ENCODE measurements at regions not wholly inside any gene's neighbourhood (a gene's known extent, or its start where the extent isn't known, plus 50 kb on each side); places are given as distances from the start of the nearest gene placed in this dataset.

- TF ChIP-seq, protein P1, sequence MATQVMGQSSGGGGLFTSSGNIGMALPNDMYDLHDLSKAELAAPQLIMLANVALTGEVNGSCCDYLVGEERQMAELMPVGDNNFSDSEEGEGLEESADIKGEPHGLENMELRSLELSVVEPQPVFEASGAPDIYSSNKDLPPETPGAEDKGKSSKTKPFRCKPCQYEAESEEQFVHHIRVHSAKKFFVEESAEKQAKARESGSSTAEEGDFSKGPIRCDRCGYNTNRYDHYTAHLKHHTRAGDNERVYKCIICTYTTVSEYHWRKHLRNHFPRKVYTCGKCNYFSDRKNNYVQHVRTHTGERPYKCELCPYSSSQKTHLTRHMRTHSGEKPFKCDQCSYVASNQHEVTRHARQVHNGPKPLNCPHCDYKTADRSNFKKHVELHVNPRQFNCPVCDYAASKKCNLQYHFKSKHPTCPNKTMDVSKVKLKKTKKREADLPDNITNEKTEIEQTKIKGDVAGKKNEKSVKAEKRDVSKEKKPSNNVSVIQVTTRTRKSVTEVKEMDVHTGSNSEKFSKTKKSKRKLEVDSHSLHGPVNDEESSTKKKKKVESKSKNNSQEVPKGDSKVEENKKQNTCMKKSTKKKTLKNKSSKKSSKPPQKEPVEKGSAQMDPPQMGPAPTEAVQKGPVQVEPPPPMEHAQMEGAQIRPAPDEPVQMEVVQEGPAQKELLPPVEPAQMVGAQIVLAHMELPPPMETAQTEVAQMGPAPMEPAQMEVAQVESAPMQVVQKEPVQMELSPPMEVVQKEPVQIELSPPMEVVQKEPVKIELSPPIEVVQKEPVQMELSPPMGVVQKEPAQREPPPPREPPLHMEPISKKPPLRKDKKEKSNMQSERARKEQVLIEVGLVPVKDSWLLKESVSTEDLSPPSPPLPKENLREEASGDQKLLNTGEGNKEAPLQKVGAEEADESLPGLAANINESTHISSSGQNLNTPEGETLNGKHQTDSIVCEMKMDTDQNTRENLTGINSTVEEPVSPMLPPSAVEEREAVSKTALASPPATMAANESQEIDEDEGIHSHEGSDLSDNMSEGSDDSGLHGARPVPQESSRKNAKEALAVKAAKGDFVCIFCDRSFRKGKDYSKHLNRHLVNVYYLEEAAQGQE (IDR thresholded peaks at IDR 0.05; ENCODE audit: insufficient read depth in 1 of 2, low read depth in 2 of 2, low read length in 2 of 2): 0 out of 4 replicates have a peak, but pooled peaks of 1 of the 2 experiments have one; percentile 46
- TF ChIP-seq FOXP2 (optimal IDR thresholded peaks at IDR 0.05; ENCODE audit: borderline replicate concordance, extremely low read depth, extremely low read length, insufficient read depth): no peak
Observed at GRCh38 chr3:139289860-139290524, 53.8 kb upstream of the MRPS22 start.

DNA sequence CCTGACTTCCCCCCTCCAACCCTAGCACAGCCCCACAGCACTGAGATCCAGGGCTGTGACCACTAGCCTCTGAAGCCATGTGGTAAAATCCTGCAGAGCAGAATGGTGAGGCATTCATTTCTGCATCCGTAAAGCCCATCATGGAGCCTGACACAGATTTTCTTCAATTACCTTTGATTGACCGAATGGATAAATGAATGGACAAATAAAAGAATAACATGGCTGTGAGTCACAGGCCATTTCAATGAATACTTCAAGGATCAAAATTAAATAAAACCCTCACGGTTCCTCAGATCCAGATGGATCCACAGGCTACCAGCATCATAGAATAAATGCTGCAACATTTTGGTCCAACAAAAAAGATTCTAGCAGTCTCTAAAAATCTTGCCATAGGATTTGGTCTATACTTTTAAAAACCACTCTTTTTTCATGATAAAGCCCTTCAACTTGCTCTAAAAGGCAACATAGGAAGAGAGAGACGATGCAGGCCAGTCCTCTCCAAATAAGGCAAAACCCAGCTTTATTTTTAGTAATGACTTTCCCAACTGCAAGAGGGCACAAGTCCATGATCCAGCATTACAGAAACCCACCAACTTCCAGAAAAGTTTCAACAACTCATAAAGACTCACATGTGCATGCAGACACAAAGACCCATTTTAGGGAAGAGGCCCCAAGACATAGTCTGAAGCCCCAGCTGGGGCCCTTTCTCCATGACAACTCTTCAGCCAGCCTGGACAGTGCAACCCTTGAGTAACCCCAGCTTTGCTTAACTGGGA, 52.4 kb upstream of the MRPS22 start:
- TF ChIP-seq FOXP2 (optimal IDR thresholded peaks at IDR 0.05; ENCODE audit: borderline replicate concordance, extremely low read depth, extremely low read length, insufficient read depth) (no peak), POLR2AphosphoS5 (IDR thresholded peaks at IDR 0.05; ENCODE audit: low read depth, low read length) (no peak), TAF1 (IDR thresholded peaks at IDR 0.05; ENCODE audit: borderline replicate concordance, insufficient read depth, low read length) (no peak), SIN3A (IDR thresholded peaks at IDR 0.05; ENCODE audit: borderline replicate concordance, insufficient read depth, low read length) (no peak)
- TF ChIP-seq, protein P1 (IDR thresholded peaks at IDR 0.05; ENCODE audit: insufficient read depth in 1 of 2, low read depth in 2 of 2, low read length in 2 of 2): no peak

DNA sequence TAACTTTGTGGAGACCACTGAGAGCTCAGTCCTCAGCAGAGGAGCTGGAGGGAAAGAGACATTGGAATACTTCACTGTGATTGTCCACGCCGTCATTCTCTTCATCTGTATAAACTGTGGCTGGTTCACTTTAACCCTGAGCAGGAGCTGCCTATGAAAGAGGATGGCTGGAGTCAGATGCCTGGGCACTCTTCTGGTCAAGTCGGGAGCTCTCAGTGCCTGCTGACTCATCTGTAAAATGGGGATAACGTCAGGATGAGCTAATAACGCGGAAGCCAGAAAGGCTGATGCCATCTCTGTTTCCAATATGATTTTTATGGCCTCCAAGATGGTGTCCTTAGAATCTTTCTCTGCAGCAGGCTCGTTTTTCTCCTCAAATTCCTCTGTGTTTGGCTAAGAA, 51.6 kb upstream of the MRPS22 start:
- TF ChIP-seq SIN3A (IDR thresholded peaks at IDR 0.05; ENCODE audit: borderline replicate concordance, insufficient read depth, low read length): no peak
- no peak for TF ChIP-seq POLR2AphosphoS5 (IDR thresholded peaks at IDR 0.05; ENCODE audit: low read depth, low read length)
- TF ChIP-seq FOXP2 (optimal IDR thresholded peaks at IDR 0.05; ENCODE audit: borderline replicate concordance, extremely low read depth, extremely low read length, insufficient read depth): no peak
- TF ChIP-seq, protein P1 (IDR thresholded peaks at IDR 0.05; ENCODE audit: insufficient read depth in 1 of 2, low read depth in 2 of 2, low read length in 2 of 2): no peak
- TF ChIP-seq TAF1 (IDR thresholded peaks at IDR 0.05; ENCODE audit: borderline replicate concordance, insufficient read depth, low read length): no peak

DNA sequence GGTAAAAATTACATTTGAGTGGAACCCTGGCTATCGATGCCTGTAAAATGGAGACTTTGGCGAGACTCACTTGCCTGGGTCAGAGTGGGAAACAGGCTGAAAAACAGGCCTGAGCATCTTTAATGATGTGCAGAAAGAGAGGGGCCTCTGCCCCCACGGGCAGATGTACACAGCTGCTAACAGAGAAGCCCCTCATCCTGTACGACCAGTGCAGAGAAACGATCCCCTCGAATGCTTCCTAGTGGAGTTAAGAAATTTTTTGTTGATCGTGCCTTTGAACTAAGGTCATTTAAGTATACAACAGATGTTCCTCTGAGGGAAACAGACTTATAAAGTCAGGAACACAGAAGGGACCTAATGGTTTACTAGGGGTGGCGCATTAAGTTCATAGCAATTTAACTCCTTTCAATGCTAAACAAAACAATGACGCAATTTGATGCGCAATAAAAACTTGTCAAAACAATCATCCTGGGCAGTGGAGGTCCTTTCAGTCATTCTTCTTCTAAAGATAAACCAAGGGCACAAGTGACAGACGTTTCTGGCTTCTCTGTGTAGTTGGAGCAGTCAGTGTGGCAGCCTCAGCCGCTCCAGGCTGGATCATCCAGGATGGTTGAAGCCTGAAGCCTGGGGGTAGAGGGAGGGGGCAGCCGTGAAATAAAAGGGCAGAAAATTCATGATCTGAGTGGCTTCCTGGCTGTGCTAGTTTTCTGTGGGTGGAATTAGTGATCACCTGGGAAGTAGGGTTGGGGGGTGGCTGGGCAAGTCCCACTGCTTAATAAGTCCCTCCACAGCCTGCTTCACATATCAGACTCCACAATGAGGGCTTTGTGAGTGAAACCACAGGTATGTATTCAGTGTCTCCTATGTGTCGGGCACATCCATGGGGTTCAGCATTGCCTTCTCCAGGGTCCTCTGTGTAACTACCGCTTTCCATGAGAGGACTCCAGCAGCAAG, 50.8 kb upstream of the MRPS22 start:
- no peak for TF ChIP-seq FOXP2 (optimal IDR thresholded peaks at IDR 0.05; ENCODE audit: borderline replicate concordance, extremely low read depth, extremely low read length, insufficient read depth)
- no peak for TF ChIP-seq SIN3A (IDR thresholded peaks at IDR 0.05; ENCODE audit: borderline replicate concordance, insufficient read depth, low read length)
- no peak for TF ChIP-seq POLR2AphosphoS5 (IDR thresholded peaks at IDR 0.05; ENCODE audit: low read depth, low read length)
- TF ChIP-seq, protein P1 (IDR thresholded peaks at IDR 0.05; ENCODE audit: insufficient read depth in 1 of 2, low read depth in 2 of 2, low read length in 2 of 2): no peak
- TF ChIP-seq TAF1 (IDR thresholded peaks at IDR 0.05; ENCODE audit: borderline replicate concordance, insufficient read depth, low read length): no peak
